Memory B cell (primary cell): ENCODE measurements at regions not wholly inside any gene's neighbourhood (a gene's known extent, or its start where the extent isn't known, plus 50 kb on each side); places are given as distances from the start of the nearest gene placed in this dataset.
A peak's percentile ranks its signal among the peaks of the same experiment; 100 is the strongest.

Experiments used
- ATAC-seq: fragments of 150-1000 bp; cut with Tn5 transposase; 2 replicates; pipeline ENCODE4 v1.10.0; 2021; ENCODE audit warnings: low read depth, mild to moderate bottlenecking, moderate library complexity
- DNase-seq, 2 donors: peaks; one replicate each; pipeline ENCODE4 v3.0.0; 2022; ENCODE audit warnings: low spot score in 2 of 2
- H3K27ac Mint-ChIP-seq: one replicate; pipeline ENCODE4 v1.8.0; 2022; ENCODE audit warnings: mild to moderate bottlenecking, moderate library complexity, mixed read lengths
- H3K27me3 Mint-ChIP-seq: one replicate; pipeline ENCODE4 v1.8.0; 2022; ENCODE audit warnings: mixed read lengths
- H3K36me3 Mint-ChIP-seq: one replicate; pipeline ENCODE4 v1.8.0; 2022; ENCODE audit warnings: mild to moderate bottlenecking, mixed read lengths
- H3K4me1 Mint-ChIP-seq: one replicate; pipeline ENCODE4 v1.8.0; 2022; ENCODE audit warnings: mixed read lengths
- H3K4me3 Mint-ChIP-seq: one replicate; pipeline ENCODE4 v1.8.0; 2022; ENCODE audit warnings: mild to moderate bottlenecking, moderate library complexity, mixed read lengths
- H3K9me3 Mint-ChIP-seq: one replicate; pipeline ENCODE4 v1.8.0; 2022; ENCODE audit warnings: mixed read lengths

DNA sequence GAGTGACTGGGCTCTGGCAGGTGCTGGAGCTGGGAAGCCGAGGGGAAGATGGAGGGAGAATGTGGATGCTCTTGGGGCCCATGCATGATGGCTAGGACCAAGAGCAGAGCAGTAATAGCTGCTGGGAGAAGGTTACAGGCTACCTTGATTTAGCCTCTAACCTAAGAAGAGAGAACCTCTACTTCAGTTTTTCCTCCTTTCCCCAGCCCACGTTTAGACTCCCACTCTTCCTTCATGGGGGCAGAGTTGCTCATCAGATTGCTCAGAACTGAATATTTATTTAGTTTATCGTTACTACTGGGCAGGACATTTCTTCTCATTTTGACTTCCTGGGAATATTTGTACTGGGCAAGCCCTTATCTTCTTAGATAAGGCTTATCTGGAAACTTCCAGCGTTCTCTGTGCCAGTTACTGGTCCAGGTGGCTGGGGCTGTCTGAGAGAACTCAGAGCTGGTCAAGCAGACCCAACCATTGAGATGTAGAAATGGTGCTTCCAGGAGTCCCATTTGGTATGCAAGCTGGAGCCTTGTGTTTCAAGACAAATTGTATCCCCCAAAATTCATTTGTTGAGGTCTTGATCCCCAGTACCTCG lies 442.9 kb upstream of the BOD1L1 start:
- Mint-ChIP-seq H3K27me3 (no peaks in the 10 kb centered on the region), H3K4me3 (no peak overlapping the region), H3K36me3 (no peaks in the 10 kb centered on the region), H3K4me1 (peaks cover 5% of the 10 kb centered on the region), H3K9me3 (peaks cover 17% of the 10 kb centered on the region), H3K27ac (no peak overlapping the region)
- ATAC-seq: no peak
- DNase-seq: no peak

- ATAC-seq: no peak
- peaks cover 19% of the 10 kb centered on the region for H3K4me1 Mint-ChIP-seq
- no peak for DNase-seq
- H3K27ac Mint-ChIP-seq: no peak overlapping the region
- peaks cover 17% of the 10 kb centered on the region for H3K9me3 Mint-ChIP-seq
- no peaks in the 10 kb centered on the region for H3K36me3 Mint-ChIP-seq
- H3K27me3 Mint-ChIP-seq: no peaks in the 10 kb centered on the region
- H3K4me3 Mint-ChIP-seq: no peak overlapping the region
Observed at GRCh38 chr4:14072506-14072905, 445.0 kb upstream of the BOD1L1 start.

DNA sequence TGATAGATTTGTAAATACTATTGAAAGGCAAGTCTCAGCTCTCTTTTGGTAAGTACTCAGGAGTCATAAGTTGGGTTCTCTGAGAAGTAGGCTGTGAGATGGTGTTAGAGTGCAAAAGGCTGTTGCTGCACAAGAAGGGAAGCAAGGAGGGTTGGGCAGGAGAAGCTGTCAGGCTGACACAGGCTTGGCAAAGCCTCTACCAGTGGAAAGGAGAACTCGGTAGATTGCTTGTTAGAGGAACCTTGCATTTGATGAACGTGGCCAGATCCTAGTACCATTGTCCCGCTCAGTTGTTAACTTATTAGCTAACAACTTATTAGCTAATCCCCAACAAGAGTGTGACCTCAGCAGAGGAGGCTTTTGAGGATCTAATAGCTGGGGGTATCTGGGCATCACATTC lies 449.3 kb upstream of the BOD1L1 start:
- peaks cover 17% of the 10 kb centered on the region for H3K9me3 Mint-ChIP-seq
- ATAC-seq: no peak
- H3K4me1 Mint-ChIP-seq: peaks cover 19% of the 10 kb centered on the region

GRCh38 chr4:14078326-14078725 lies 450.8 kb upstream of the BOD1L1 start:
- Mint-ChIP-seq H3K36me3 (no peaks in the 10 kb centered on the region), H3K9me3 (peaks cover 5% of the 10 kb centered on the region), H3K27ac (no peak overlapping the region), H3K4me1 (peaks cover 19% of the 10 kb centered on the region), H3K27me3 (no peaks in the 10 kb centered on the region), H3K4me3 (no peak overlapping the region)
- DNase-seq (no peak), ATAC-seq (no peak)

More for the DNA sequence above, 449.3 kb upstream of the BOD1L1 start:
- no peaks in the 10 kb centered on the region for H3K36me3 Mint-ChIP-seq
- H3K4me3 Mint-ChIP-seq: no peak overlapping the region
- no peaks in the 10 kb centered on the region for H3K27me3 Mint-ChIP-seq
- DNase-seq: no peak
- H3K27ac Mint-ChIP-seq: no peak overlapping the region

- H3K4me3 Mint-ChIP-seq: no peak overlapping the region
- no peak for ATAC-seq
- no peaks in the 10 kb centered on the region for H3K27me3 Mint-ChIP-seq
- H3K9me3 Mint-ChIP-seq: peaks cover 1% of the 10 kb centered on the region
- peaks cover 19% of the 10 kb centered on the region for H3K4me1 Mint-ChIP-seq
- no peaks in the 10 kb centered on the region for H3K36me3 Mint-ChIP-seq
- no peak overlapping the region for H3K27ac Mint-ChIP-seq
- DNase-seq: no peak
Observed at GRCh38 chr4:14079601-14080000, 452.1 kb upstream of the BOD1L1 start.

DNA sequence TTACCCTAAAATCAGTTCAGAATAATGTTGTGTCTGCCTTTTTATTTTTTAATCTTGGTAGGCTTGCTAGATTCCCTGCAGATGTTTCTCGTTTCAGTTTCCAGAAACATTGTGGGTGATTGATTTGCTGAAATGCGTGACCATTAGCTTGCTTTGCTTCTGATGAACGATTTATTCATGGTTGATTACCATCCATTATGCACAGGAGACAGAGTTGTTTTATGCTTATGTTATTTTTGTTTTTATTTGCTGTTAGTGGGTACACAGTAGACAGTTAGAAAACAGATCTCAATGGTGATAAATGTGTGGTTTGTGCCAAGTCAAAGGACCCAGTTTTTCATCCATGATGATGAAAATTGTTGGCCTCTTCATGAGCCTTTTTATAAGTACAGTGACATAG lies 455.6 kb upstream of the BOD1L1 start:
- no peak for ATAC-seq
- Mint-ChIP-seq H3K27ac (no peak overlapping the region), H3K4me3 (no peak overlapping the region), H3K27me3 (no peaks in the 10 kb centered on the region), H3K36me3 (no peaks in the 10 kb centered on the region), H3K9me3 (peaks cover 1% of the 10 kb centered on the region), H3K4me1 (peaks cover 7% of the 10 kb centered on the region)
- no peak for DNase-seq

- H3K27ac Mint-ChIP-seq: no peak overlapping the region
- ATAC-seq (no peak), DNase-seq (no peak)
- no peak overlapping the region for H3K4me3 Mint-ChIP-seq
- H3K36me3 Mint-ChIP-seq: no peaks in the 10 kb centered on the region
- H3K9me3 Mint-ChIP-seq: peaks cover 1% of the 10 kb centered on the region
- peaks cover 8% of the 10 kb centered on the region for H3K4me1 Mint-ChIP-seq
- no peaks in the 10 kb centered on the region for H3K27me3 Mint-ChIP-seq
Observed at GRCh38 chr4:14084598-14084997, 457.1 kb upstream of the BOD1L1 start.

- H3K36me3 Mint-ChIP-seq: peaks cover 5% of the 10 kb centered on the region
- no peaks in the 10 kb centered on the region for H3K27me3 Mint-ChIP-seq
- H3K4me1 Mint-ChIP-seq: peaks cover 8% of the 10 kb centered on the region
- ATAC-seq: peak; percentile 52
- no peak for DNase-seq
- H3K9me3 Mint-ChIP-seq: peaks cover 5% of the 10 kb centered on the region
- H3K27ac Mint-ChIP-seq: peak overlapping the region; percentile 7
- H3K4me3 Mint-ChIP-seq: no peak overlapping the region
Observed at GRCh38 chr4:14087459-14087858, 459.9 kb upstream of the BOD1L1 start.

DNA sequence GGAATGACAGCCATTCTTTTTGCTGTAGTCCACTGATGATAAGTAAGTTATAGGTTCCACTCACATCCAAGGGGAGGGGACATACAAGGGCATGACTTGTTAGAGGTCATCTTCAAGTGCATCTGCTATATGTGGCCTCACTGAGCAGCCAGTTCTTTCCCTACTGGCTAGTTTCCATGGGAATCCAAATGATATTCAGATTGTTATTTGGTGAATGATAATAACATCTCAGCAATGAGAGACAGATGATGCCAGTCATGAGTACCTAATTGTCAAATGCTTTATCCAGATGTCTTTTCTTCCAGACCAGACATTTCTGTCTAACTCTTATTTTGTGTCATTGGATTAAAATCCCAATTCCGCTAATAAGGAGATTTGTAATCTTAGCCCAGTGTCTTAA lies 460.4 kb upstream of the BOD1L1 start:
- Mint-ChIP-seq H3K9me3 (peaks cover 5% of the 10 kb centered on the region), H3K4me1 (peaks cover 8% of the 10 kb centered on the region), H3K27me3 (no peaks in the 10 kb centered on the region), H3K4me3 (no peak overlapping the region), H3K36me3 (peaks cover 5% of the 10 kb centered on the region), H3K27ac (no peak overlapping the region)
- no peak for DNase-seq
- no peak for ATAC-seq

GRCh38 chr4:14091531-14091930 lies 464.0 kb upstream of the BOD1L1 start:
- Mint-ChIP-seq H3K27me3 (no peaks in the 10 kb centered on the region), H3K9me3 (peaks cover 4% of the 10 kb centered on the region), H3K27ac (no peak overlapping the region), H3K36me3 (peaks cover 5% of the 10 kb centered on the region), H3K4me1 (peaks cover 8% of the 10 kb centered on the region), H3K4me3 (no peak overlapping the region)
- ATAC-seq: no peak
- no peak for DNase-seq

DNA sequence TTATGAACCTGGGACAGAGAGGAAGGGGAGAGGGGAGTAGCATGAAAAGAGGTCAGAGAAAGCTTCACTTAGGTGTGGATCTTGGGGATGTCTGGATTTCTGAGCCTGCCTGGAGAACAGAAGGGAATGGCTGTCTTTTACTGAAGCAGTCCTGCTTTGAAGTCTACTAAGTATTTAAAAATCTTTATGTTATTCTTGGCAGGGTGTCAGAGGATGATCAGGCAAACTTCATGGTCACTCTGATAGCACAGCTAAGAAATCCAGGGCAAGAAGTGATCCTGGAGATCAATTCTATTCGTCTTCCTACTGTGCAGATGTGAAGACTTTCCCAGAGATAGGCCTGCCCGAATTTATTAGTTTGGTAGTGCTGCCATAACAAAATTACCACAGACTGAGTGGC lies 464.4 kb upstream of the BOD1L1 start:
- Mint-ChIP-seq H3K4me1 (peaks cover 5% of the 10 kb centered on the region), H3K27ac (no peak overlapping the region), H3K27me3 (no peaks in the 10 kb centered on the region), H3K4me3 (no peak overlapping the region), H3K36me3 (peaks cover 5% of the 10 kb centered on the region), H3K9me3 (peaks cover 4% of the 10 kb centered on the region)
- ATAC-seq (no peak), DNase-seq (no peak)

GRCh38 chr4:14092741-14093140 lies 465.2 kb upstream of the BOD1L1 start:
- DNase-seq: no peak
- peaks cover 4% of the 10 kb centered on the region for H3K9me3 Mint-ChIP-seq
- peaks cover 2% of the 10 kb centered on the region for H3K4me1 Mint-ChIP-seq
- no peak overlapping the region for H3K4me3 Mint-ChIP-seq
- ATAC-seq: no peak
- H3K36me3 Mint-ChIP-seq: peaks cover 5% of the 10 kb centered on the region
- H3K27ac Mint-ChIP-seq: no peak overlapping the region
- H3K27me3 Mint-ChIP-seq: no peaks in the 10 kb centered on the region

DNA sequence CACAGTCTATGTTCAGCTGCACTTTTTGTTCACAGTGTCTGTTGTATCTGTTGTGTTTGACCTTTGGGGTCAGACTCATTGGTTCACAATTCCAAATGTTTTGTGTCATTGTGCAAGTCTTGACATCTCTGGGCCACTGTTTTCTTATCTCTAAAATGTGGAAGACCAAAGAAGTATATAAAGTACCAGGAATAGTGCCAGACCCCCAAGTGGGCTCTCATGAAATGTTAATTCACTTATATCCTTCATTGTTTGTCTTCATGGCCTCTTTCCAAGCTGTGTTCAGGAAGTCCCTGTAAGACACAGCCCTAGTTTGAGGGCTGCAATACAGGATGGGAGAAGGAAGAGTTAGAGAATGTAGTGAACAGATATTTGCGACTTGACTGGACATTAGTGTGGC lies 468.3 kb upstream of the BOD1L1 start:
- Mint-ChIP-seq H3K27me3 (peaks cover 2% of the 10 kb centered on the region), H3K27ac (no peak overlapping the region), H3K4me3 (no peak overlapping the region), H3K4me1 (no peaks in the 10 kb centered on the region), H3K9me3 (peaks cover 4% of the 10 kb centered on the region), H3K36me3 (peaks cover 5% of the 10 kb centered on the region)
- DNase-seq (no peak), ATAC-seq (no peak)

DNA sequence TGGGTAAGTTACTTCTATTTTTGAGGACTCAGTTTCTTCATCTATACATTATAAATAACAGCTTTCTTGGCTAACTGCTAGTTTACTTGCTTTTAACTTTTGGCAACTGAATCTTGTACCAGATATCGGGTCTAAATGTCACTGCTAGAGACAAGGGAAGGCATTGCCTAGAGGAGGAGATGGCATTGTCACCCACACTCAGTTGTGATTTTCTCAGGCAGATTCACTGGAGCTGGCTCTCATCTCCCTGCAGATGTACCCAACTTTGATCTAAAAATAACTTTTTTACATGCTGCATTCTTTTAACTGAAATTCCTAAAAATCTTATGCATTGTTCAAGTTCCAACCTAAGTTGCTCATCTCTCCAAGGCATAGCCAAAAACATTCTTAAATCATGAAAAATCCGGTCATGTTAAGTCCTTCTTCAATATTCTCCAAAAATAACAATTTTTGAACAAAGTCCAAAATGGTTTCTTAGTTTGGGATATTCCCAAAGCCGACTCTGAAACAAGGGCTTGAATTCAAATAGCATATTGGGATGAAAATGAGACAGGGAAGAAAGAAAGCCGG lies 469.0 kb upstream of the BOD1L1 start:
- ATAC-seq (no peak), DNase-seq (no peak)
- Mint-ChIP-seq H3K4me3 (no peak overlapping the region), H3K36me3 (peaks cover 2% of the 10 kb centered on the region), H3K4me1 (no peaks in the 10 kb centered on the region), H3K27ac (no peak overlapping the region), H3K27me3 (peaks cover 2% of the 10 kb centered on the region), H3K9me3 (peaks cover 2% of the 10 kb centered on the region)

DNA sequence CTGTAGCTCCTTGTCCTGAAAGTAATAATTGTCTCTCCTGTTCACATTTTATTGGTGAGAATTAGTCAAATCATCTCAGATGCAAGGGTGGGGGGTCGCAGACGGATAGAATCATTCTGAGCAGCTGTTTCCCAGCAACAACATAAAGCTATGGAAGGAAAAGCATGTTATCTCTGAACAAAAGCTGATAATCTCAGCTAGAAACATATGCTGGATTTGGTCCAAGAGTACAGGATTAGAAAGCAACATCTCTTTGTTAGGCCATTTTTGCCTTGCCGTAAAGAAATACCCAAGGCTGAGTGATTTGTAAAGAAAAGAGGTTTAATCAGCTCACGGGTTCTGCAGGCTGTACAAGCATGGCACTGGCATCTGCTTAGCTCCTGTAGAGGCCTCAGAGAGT lies 472.8 kb upstream of the BOD1L1 start:
- DNase-seq: no peak

More for the DNA sequence above, 472.8 kb upstream of the BOD1L1 start:
- H3K9me3 Mint-ChIP-seq: no peaks in the 10 kb centered on the region
- H3K27ac Mint-ChIP-seq: no peak overlapping the region
- no peaks in the 10 kb centered on the region for H3K36me3 Mint-ChIP-seq
- H3K4me1 Mint-ChIP-seq: no peaks in the 10 kb centered on the region
- H3K27me3 Mint-ChIP-seq: peaks cover 2% of the 10 kb centered on the region
- no peak for ATAC-seq
- H3K4me3 Mint-ChIP-seq: no peak overlapping the region
